Liver (tissue), 8 donors: ENCODE measurements at regions not wholly inside any gene's neighbourhood (a gene's known extent, or its start where the extent isn't known, plus 50 kb on each side); places are given as distances from the start of the nearest gene placed in this dataset.

Experiments used
- DNase-seq: peaks from one replicate; pipeline ENCODE4 v3.0.0-alpha.2; 2017; ENCODE audit warnings: low spot score
- H3K27ac ChIP-seq, 2 donors: one replicate each; pipeline ENCODE4 v1.7.0; 2013; ENCODE audit warnings: inconsistent platforms in 2 of 2, low read length in 2 of 2, control low read depth in 1 of 2, low read depth in 1 of 2, mild to moderate bottlenecking in 1 of 2
- H3K27me3 ChIP-seq, 4 donors: one replicate each; pipeline versions ENCODE4 v1.6.1 to v1.7.0; 2013; ENCODE audit warnings: low read length in 3 of 4, inconsistent platforms in 1 of 4, mild to moderate bottlenecking in 1 of 4, moderate library complexity in 1 of 4; ENCODE audit not compliant: control insufficient read depth in 4 of 4, insufficient read depth in 4 of 4
- H3K36me3 ChIP-seq, 4 donors: one replicate each; pipeline versions ENCODE4 v1.6.1 to v1.7.0; 2013; ENCODE audit warnings: low read length in 3 of 4, mild to moderate bottlenecking in 3 of 4, low read depth in 1 of 4, moderate library complexity in 1 of 4; ENCODE audit not compliant: control insufficient read depth in 4 of 4, insufficient read depth in 3 of 4
- H3K4me1 ChIP-seq, 4 donors: one replicate each; pipeline versions ENCODE4 v1.6.1 to v1.7.0; 2013; ENCODE audit warnings: low read length in 3 of 4, mild to moderate bottlenecking in 3 of 4, moderate library complexity in 1 of 4; ENCODE audit not compliant: control insufficient read depth in 4 of 4, insufficient read depth in 4 of 4
- H3K4me3 ChIP-seq, 3 donors: one replicate each; pipeline versions ENCODE4 v1.6.1 to v1.7.0; 2013; ENCODE audit warnings: low read length in 3 of 3, control low read depth in 1 of 3, low read depth in 1 of 3, mild to moderate bottlenecking in 1 of 3
- H3K9ac ChIP-seq, 2 donors: one replicate each; pipeline ENCODE4 v1.7.0; 2013; ENCODE audit warnings: low read length in 2 of 2, mild to moderate bottlenecking in 2 of 2, moderate library complexity in 2 of 2, control low read depth in 1 of 2, low read depth in 1 of 2
- H3K9me3 ChIP-seq, 4 donors: one replicate each; pipeline versions ENCODE4 v1.6.1 to v1.7.0; 2013; ENCODE audit warnings: low read length in 3 of 4; ENCODE audit not compliant: control insufficient read depth in 4 of 4
- ATF3 ChIP-seq: IDR thresholded peaks from 2 replicates; pipeline ENCODE4 v1.6.1; 2016; ENCODE audit warnings: antibody characterized with exemption
- CTCF ChIP-seq: fragments of 150-350 bp; IDR thresholded peaks from 2 replicates; pipeline ENCODE4 v1.5.1; 2017; ENCODE audit warnings: improper control_type of control experiment, low read depth, low read length; ENCODE audit not compliant: missing input control
- EGR1 ChIP-seq, 2 donors: IDR thresholded peaks; 2 replicates each; pipeline ENCODE4 v1.6.1; 2016 to 2018; ENCODE audit warnings: antibody characterized with exemption in 2 of 2, low read depth in 2 of 2
- FOXA2 ChIP-seq: IDR thresholded peaks from 2 replicates; pipeline ENCODE4 v1.6.1; 2016; ENCODE audit warnings: antibody characterized with exemption
- GABPA ChIP-seq, 2 donors: IDR thresholded peaks in 1 of 2; conservative IDR thresholded peaks in 1 of 2; 2 replicates each; pipeline ENCODE4 v1.6.1; 2016; ENCODE audit warnings: antibody characterized with exemption in 2 of 2, mild to moderate bottlenecking in 1 of 2, moderate library complexity in 1 of 2
- HNF4A ChIP-seq, 2 donors: conservative IDR thresholded peaks; 2 replicates each; pipeline ENCODE4 v1.6.1; 2016; ENCODE audit warnings: antibody characterized with exemption in 2 of 2, mild to moderate bottlenecking in 2 of 2
- HNF4G ChIP-seq: IDR thresholded peaks from 2 replicates; pipeline ENCODE4 v1.6.1; 2016; ENCODE audit warnings: antibody characterized with exemption
- JUND ChIP-seq, 2 donors: IDR thresholded peaks; 2 replicates each; pipeline ENCODE4 v1.6.1; 2016; ENCODE audit warnings: antibody characterized with exemption in 2 of 2
- MAX ChIP-seq: IDR thresholded peaks from 2 replicates; pipeline ENCODE4 v1.6.1; 2016; ENCODE audit warnings: antibody characterized with exemption
- NR2F2 ChIP-seq: IDR thresholded peaks from 2 replicates; pipeline ENCODE4 v1.6.1; 2016; ENCODE audit warnings: antibody characterized with exemption
- RAD21 ChIP-seq, 2 donors: IDR thresholded peaks; 2 replicates each; pipeline ENCODE4 v1.6.1; 2016; ENCODE audit warnings: antibody characterized with exemption in 2 of 2, mild to moderate bottlenecking in 2 of 2
- REST ChIP-seq: IDR thresholded peaks from 2 replicates; pipeline ENCODE4 v1.6.1; 2016; ENCODE audit warnings: antibody characterized with exemption, mild to moderate bottlenecking
- RXRA ChIP-seq, 2 donors: IDR thresholded peaks; 2 replicates each; pipeline ENCODE4 v1.6.1; 2017 to 2018; ENCODE audit warnings: antibody characterized with exemption in 2 of 2, mild to moderate bottlenecking in 1 of 2
- SP1 ChIP-seq: IDR thresholded peaks from 2 replicates; pipeline ENCODE4 v1.6.1; 2018; ENCODE audit warnings: antibody characterized with exemption, mild to moderate bottlenecking
- TAF1 ChIP-seq: conservative IDR thresholded peaks from 2 replicates; pipeline ENCODE4 v1.6.1; 2016; ENCODE audit warnings: antibody characterized with exemption, mild to moderate bottlenecking
- YY1 ChIP-seq: IDR thresholded peaks from 2 replicates; pipeline ENCODE4 v1.6.1; 2016; ENCODE audit warnings: antibody characterized with exemption, mild to moderate bottlenecking
- ZBTB33 ChIP-seq: IDR thresholded peaks from 2 replicates; pipeline ENCODE4 v1.6.1; 2016; ENCODE audit warnings: antibody characterized with exemption
- WGBS: extraction: QIAGEN DNeasy Blood & Tissue Kit; methylation state at CpG from one replicate; pipeline ENCODE4 v1.1.7; 2013; 5-methylcytosine and 5-hydroxymethylcytosine counted together
- donor health status: healthy.
- donor health status: healthy.
- donor health status: healthy.
- donor health status: healthy.
- donor health status: healthy.

- no peak for TF ChIP-seq CTCF
- no peak for TF ChIP-seq YY1
- no peak for TF ChIP-seq EGR1 (IDR thresholded peaks at IDR 0.05; ENCODE audit: low read depth in 2 of 2)
- no peak for TF ChIP-seq FOXA2
- TF ChIP-seq ATF3, result no peak
- no peak for TF ChIP-seq GABPA (IDR thresholded peaks at IDR 0.05 in 1 of 2, conservative IDR thresholded peaks at IDR 0.05 in 1 of 2)
- TF ChIP-seq RXRA (IDR thresholded peaks at IDR 0.05), result no peak
- TF ChIP-seq TAF1, result no peak
- no peak for TF ChIP-seq SP1
- TF ChIP-seq MAX, result no peak
Observed at GRCh38 chr1:173302890-173303829, 96.0 kb upstream of the TNFSF4 start (continued).

GRCh38 chr1:173303984-173304383 lies 96.9 kb upstream of the TNFSF4 start:
- H3K4me1 ChIP-seq, result no peaks in the 10 kb centered on the region
- H3K36me3 ChIP-seq, result no peaks in the 10 kb centered on the region
- TF ChIP-seq TAF1, result no peak
- no peak for TF ChIP-seq EGR1 (IDR thresholded peaks at IDR 0.05; ENCODE audit: low read depth in 2 of 2)
- TF ChIP-seq SP1, result no peak
- TF ChIP-seq ATF3, result no peak
- no peak for TF ChIP-seq RXRA (IDR thresholded peaks at IDR 0.05)
- no peak for TF ChIP-seq RAD21 (IDR thresholded peaks at IDR 0.05)
- no peak for TF ChIP-seq ZBTB33
- TF ChIP-seq HNF4A (conservative IDR thresholded peaks at IDR 0.05), result no peak
- TF ChIP-seq REST, result no peak
- TF ChIP-seq CTCF, result no peak
- TF ChIP-seq JUND (IDR thresholded peaks at IDR 0.05), result no peak
- TF ChIP-seq GABPA (IDR thresholded peaks at IDR 0.05 in 1 of 2, conservative IDR thresholded peaks at IDR 0.05 in 1 of 2), result no peak
- TF ChIP-seq NR2F2, result no peak
- TF ChIP-seq MAX, result no peak
- TF ChIP-seq HNF4G, result no peak
- TF ChIP-seq FOXA2, result no peak
- H3K27ac ChIP-seq, result no peak overlapping the region
- no peak overlapping the region for H3K4me3 ChIP-seq
- no peaks in the 10 kb centered on the region for H3K9me3 ChIP-seq
- H3K27me3 ChIP-seq, result no peaks in the 10 kb centered on the region
- WGBS, result 90% methylated on average over 1 of the region's 1 CpG
- DNase-seq, result no peak
- no peak overlapping the region for H3K9ac ChIP-seq
